ENCODE measurements at regions not wholly inside any gene's neighbourhood (a gene's known extent, or its start where the extent isn't known, plus 50 kb on each side); places are given as distances from the start of the nearest gene placed in this dataset.

DNA sequence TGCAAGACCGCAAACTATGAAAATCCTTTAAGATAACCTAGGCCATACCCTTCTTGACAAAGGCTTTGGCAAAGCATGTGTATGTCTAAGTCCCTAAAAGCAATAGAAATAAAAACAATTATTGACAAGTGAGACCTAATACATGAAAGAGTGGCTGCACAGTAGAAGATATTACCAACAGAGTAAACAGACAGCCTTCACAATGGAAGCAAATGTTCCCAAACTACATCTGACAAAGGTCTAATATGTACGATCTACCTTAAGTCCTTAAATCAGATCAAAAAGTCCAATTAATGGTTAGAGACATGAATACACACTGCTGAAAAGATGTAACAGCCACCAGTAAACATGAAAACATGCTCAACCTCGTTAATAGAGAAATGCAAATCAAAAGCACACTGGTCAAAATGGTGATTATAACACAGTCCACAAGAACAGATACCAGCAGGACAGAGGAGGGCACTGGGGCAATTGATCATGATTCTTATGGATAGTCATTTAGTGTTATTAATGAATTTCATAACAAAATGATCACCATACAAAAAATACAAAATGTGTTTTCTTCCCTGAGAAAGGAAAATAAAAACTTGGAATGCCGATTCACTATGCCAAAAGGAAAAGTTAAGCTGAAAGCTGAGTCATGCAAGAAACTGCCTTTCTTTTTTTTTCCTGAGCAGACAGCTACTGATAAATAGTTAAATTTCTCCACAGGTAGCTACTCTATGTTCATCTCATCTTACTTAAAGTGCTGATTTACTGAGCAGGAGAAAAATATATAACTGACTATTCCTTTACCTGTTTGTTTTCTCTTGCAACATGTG, 102.6 kb upstream of the VPREB1 start:
- H3K9me3 Mint-ChIP-seq: no peaks in the 10 kb centered on the region
- intact Hi-C loops (cut with micrococcal nuclease): no loop called here
- no peaks in the 10 kb centered on the region for H3K4me1 Mint-ChIP-seq
- H3K27me3 Mint-ChIP-seq: no peaks in the 10 kb centered on the region
- no peak overlapping the region for H3K27ac Mint-ChIP-seq
- CTCF ChIA-PET: no interaction called here
- DNase-seq: no peak
- TF ChIP-seq, protein P1, sequence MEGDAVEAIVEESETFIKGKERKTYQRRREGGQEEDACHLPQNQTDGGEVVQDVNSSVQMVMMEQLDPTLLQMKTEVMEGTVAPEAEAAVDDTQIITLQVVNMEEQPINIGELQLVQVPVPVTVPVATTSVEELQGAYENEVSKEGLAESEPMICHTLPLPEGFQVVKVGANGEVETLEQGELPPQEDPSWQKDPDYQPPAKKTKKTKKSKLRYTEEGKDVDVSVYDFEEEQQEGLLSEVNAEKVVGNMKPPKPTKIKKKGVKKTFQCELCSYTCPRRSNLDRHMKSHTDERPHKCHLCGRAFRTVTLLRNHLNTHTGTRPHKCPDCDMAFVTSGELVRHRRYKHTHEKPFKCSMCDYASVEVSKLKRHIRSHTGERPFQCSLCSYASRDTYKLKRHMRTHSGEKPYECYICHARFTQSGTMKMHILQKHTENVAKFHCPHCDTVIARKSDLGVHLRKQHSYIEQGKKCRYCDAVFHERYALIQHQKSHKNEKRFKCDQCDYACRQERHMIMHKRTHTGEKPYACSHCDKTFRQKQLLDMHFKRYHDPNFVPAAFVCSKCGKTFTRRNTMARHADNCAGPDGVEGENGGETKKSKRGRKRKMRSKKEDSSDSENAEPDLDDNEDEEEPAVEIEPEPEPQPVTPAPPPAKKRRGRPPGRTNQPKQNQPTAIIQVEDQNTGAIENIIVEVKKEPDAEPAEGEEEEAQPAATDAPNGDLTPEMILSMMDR (IDR thresholded peaks at IDR 0.05): no peak
- POLR2A ChIA-PET: interaction anchor here (0.6 kb wide), 1 partner anchor 10 kb away, joined by 3 read pairs; no protein-coding TSS in a partner anchor
- no peaks in the 10 kb centered on the region for H3K36me3 Mint-ChIP-seq (ENCODE audit: low read depth)
- no peak for ATAC-seq (ENCODE audit: low read depth)
- H3K4me3 Mint-ChIP-seq: no peak overlapping the region

DNA sequence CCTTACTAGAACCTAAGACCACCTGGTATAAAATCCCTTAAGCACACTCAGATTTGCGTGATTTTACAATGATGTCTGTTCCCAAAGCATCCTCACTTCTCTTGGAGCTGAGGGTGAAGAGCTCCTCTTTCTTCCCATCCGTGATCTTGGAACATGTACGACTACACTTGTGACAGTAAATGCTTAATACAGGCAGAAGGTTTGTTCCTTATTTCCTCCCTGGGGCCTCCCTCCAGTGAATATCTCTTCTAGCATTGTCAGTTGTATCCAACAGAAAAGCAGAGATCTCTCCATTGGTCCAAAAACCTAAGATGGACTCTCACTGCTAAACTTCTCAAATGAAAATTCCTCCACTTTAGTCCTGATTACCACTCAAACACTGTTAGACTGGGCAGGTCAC, 103.6 kb upstream of the VPREB1 start:
- Mint-ChIP-seq H3K27ac (no peak overlapping the region), H3K4me1 (no peaks in the 10 kb centered on the region), H3K36me3 (ENCODE audit: low read depth) (no peaks in the 10 kb centered on the region), H3K27me3 (no peaks in the 10 kb centered on the region), H3K9me3 (no peaks in the 10 kb centered on the region), H3K4me3 (no peak overlapping the region)
- CTCF ChIA-PET: no interaction called here
- DNase-seq (no peak), ATAC-seq (ENCODE audit: low read depth) (no peak)
- intact Hi-C loops (cut with micrococcal nuclease): no loop called here
- POLR2A ChIA-PET: no interaction called here
- TF ChIP-seq, protein P1 (IDR thresholded peaks at IDR 0.05): no peak

DNA sequence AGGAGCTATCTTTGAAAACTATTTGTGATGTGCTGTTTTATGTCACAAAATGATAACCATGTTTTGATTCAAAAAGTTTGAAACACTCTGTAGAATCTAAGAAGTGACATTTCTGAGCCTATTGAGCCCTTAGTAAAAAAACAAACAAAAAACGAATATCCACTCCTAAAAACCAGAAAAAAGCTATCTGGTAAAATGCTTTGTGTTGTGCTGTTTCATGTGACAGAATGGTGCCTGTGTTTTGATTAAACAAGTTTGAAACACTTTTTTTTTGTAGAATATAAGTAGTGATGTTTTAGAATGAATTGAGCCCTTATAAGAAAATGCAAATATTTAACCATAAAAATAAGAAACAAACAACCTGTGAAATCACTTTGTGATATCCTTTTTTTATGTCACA, 105.2 kb upstream of the VPREB1 start:
- ChIA-PET POLR2A (no interaction called here), CTCF (no interaction called here)
- intact Hi-C loops (cut with micrococcal nuclease): loop anchor here (5.0 kb wide), 1 partner anchor 57 kb away; no protein-coding TSS in a partner anchor
- Mint-ChIP-seq H3K27me3 (no peaks in the 10 kb centered on the region), H3K4me1 (no peaks in the 10 kb centered on the region), H3K4me3 (no peak overlapping the region), H3K36me3 (ENCODE audit: low read depth) (no peaks in the 10 kb centered on the region), H3K9me3 (no peaks in the 10 kb centered on the region), H3K27ac (no peak overlapping the region)
- TF ChIP-seq, protein P1 (IDR thresholded peaks at IDR 0.05): no peak
- ATAC-seq (ENCODE audit: low read depth): no peak
- DNase-seq: no peak

GRCh38 chr22:22138915-22139314, 105.7 kb upstream of the VPREB1 start:
- Mint-ChIP-seq H3K4me1 (no peaks in the 10 kb centered on the region), H3K27ac (no peak overlapping the region), H3K4me3 (no peak overlapping the region), H3K27me3 (no peaks in the 10 kb centered on the region), H3K9me3 (no peaks in the 10 kb centered on the region), H3K36me3 (ENCODE audit: low read depth) (no peaks in the 10 kb centered on the region)
- no peak for DNase-seq
- POLR2A ChIA-PET: no interaction called here
- intact Hi-C loops (cut with micrococcal nuclease): loop anchor here (5.0 kb wide), 1 partner anchor 57 kb away; no protein-coding TSS in a partner anchor
- ATAC-seq (ENCODE audit: low read depth): no peak
- CTCF ChIA-PET: interaction anchor here (1.0 kb wide), 1 partner anchor 28 kb away, joined by 3 read pairs; no protein-coding TSS in a partner anchor
- TF ChIP-seq, protein P1 (IDR thresholded peaks at IDR 0.05): no peak

- ATAC-seq (ENCODE audit: low read depth) (no peak), DNase-seq (no peak)
- CTCF ChIA-PET: interaction anchor here (0.7 to 2.8 kb wide), 4 partner anchors 9 to 70 kb away, joined by 3 to 8 read pairs (median 4); no protein-coding TSS in a partner anchor
- Mint-ChIP-seq H3K9me3 (no peaks in the 10 kb centered on the region), H3K27ac (no peak overlapping the region), H3K4me1 (no peaks in the 10 kb centered on the region), H3K4me3 (no peak overlapping the region), H3K36me3 (ENCODE audit: low read depth) (no peaks in the 10 kb centered on the region), H3K27me3 (no peaks in the 10 kb centered on the region)
- intact Hi-C loops (cut with micrococcal nuclease): loop anchor here (5.0 kb wide), 1 partner anchor 56 kb away; no protein-coding TSS in a partner anchor
- POLR2A ChIA-PET: no interaction called here
- TF ChIP-seq, protein P1 (IDR thresholded peaks at IDR 0.05): no peak
Measured at GRCh38 chr22:22137891-22138290, 106.7 kb upstream of the VPREB1 start.

All from activated B cell treated with CpG ODN at 0.5 μM for 24 hours (primary cell).